Spleen (tissue), 7 donors: ENCODE measurements at regions not wholly inside any gene's neighbourhood (a gene's known extent, or its start where the extent isn't known, plus 50 kb on each side); places are given as distances from the start of the nearest gene placed in this dataset.

Experiments used
- CTCF ChIP-seq, 11 experiments: fragments of 200-600 bp in 7 of 11; fragments of 450-650 bp in 4 of 11; sonication (generic) in 4 of 11; IDR thresholded peaks in 8 of 11; conservative IDR thresholded peaks in 3 of 11; 1 replicate in 7 of 11; 2 replicates in 4 of 11; pipeline versions ENCODE4 v1.4.0 to v1.8.0; 2016 to 2021; ENCODE audit warnings: antibody characterized with exemption in 11 of 11, inconsistent platforms in 4 of 11, mild to moderate bottlenecking in 1 of 11
- POLR2A ChIP-seq, 3 donors: fragments of 450-650 bp; IDR thresholded peaks; one replicate each; pipeline ENCODE4 v1.5.1; 2017; ENCODE audit warnings: antibody characterized with exemption in 3 of 3, mild to moderate bottlenecking in 1 of 3
- donor health status: DM: no; HTN: no; CAD: no; lungs with moderate emphysema.
- donor health status: DM: no; HTN: no; CAD: no.
- donor health status: DM: no; HTN: no; CAD: no.

DNA sequence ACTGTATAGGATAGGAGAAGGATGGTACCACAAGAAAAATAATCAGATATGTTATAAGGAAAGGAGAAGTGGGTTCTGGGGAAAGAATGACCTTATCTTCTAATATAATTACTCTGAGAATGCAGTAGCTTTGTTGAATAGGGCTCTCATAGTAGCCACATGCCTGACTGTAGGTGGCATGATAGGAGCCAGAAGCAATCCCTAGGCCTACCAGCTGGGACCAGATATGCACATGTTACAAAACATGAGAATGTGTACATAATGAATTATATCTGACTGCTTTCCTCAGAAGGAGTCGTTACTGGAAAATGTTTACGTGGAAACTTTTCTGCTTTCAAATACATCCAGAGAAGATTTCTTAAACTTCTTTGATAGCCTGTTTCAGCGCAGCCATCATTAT, 53.2 kb upstream of the FAM3C start:
- TF ChIP-seq CTCF (IDR thresholded peaks at IDR 0.05 in 8 of 11, conservative IDR thresholded peaks at IDR 0.05 in 3 of 11) (no peak), POLR2A (IDR thresholded peaks at IDR 0.05) (no peak)
